Ishikawa (cell line): ENCODE measurements at regions not wholly inside any gene's neighbourhood (a gene's known extent, or its start where the extent isn't known, plus 50 kb on each side); places are given as distances from the start of the nearest gene placed in this dataset.

Experiments
- CEBPB ChIP-seq: IDR thresholded peaks from 2 replicates; pipeline ENCODE4 v1.6.1; 2012
- EP300 ChIP-seq: IDR thresholded peaks from 2 replicates; pipeline ENCODE4 v1.6.1; 2012; ENCODE audit warnings: borderline replicate concordance
- NFIC ChIP-seq: IDR thresholded peaks from 2 replicates; pipeline ENCODE4 v1.6.1; 2012
- TAF1 ChIP-seq: IDR thresholded peaks from 2 replicates; pipeline ENCODE4 v1.6.1; 2012; ENCODE audit warnings: low read depth, mild to moderate bottlenecking
- USF1 ChIP-seq: IDR thresholded peaks from 2 replicates; pipeline ENCODE4 v1.6.1; 2012
- YY1 ChIP-seq: IDR thresholded peaks from 2 replicates; pipeline ENCODE4 v1.6.1; 2012; ENCODE audit warnings: low read depth
- ZBTB7A ChIP-seq: IDR thresholded peaks from 2 replicates; pipeline ENCODE4 v1.6.1; 2012; ENCODE audit warnings: low read depth
- TF ChIP-seq, protein P1 (sequence below): IDR thresholded peaks from 2 replicates; pipeline ENCODE4 v1.6.1; 2012

GRCh38 chr1:218917656-218918055, 256.0 kb upstream of the LYPLAL1 start:
- TF ChIP-seq NFIC, result no peak
- TF ChIP-seq EP300, result no peak
- no peak for TF ChIP-seq ZBTB7A
- no peak for TF ChIP-seq USF1
- TF ChIP-seq TAF1, result no peak
- TF ChIP-seq, protein P1, sequence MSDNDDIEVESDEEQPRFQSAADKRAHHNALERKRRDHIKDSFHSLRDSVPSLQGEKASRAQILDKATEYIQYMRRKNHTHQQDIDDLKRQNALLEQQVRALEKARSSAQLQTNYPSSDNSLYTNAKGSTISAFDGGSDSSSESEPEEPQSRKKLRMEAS, result no peak
- no peak for TF ChIP-seq YY1
- no peak for TF ChIP-seq CEBPB
